Keratinocyte (primary cell): ENCODE measurements at regions not wholly inside any gene's neighbourhood (a gene's known extent, or its start where the extent isn't known, plus 50 kb on each side); places are given as distances from the start of the nearest gene placed in this dataset.

Experiments used
- EZH2 ChIP-seq: IDR thresholded peaks from one replicate; pipeline ENCODE4 v1.6.1; 2012; ENCODE audit warnings: inconsistent platforms, mild to moderate bottlenecking, low read length, moderate library complexity
- TF ChIP-seq, protein P1 (sequence below), 3 experiments: IDR thresholded peaks in 1 of 3; conservative IDR thresholded peaks in 1 of 3; optimal IDR thresholded peaks in 1 of 3; 2 replicates in 2 of 3; 3 replicates in 1 of 3; pipeline versions ENCODE3 to v1.5.1; 2011; ENCODE audit warnings: low read length in 3 of 3, mild to moderate bottlenecking in 3 of 3, moderate library complexity in 2 of 3, control low read depth in 1 of 3, inconsistent platforms in 1 of 3; ENCODE audit not compliant: insufficient read depth in 2 of 3; ENCODE audit errors: extremely low read depth in 1 of 3

GRCh38 chr11:80136991-80137390, 696.2 kb upstream of the TENM4 start:
- TF ChIP-seq, protein P1, sequence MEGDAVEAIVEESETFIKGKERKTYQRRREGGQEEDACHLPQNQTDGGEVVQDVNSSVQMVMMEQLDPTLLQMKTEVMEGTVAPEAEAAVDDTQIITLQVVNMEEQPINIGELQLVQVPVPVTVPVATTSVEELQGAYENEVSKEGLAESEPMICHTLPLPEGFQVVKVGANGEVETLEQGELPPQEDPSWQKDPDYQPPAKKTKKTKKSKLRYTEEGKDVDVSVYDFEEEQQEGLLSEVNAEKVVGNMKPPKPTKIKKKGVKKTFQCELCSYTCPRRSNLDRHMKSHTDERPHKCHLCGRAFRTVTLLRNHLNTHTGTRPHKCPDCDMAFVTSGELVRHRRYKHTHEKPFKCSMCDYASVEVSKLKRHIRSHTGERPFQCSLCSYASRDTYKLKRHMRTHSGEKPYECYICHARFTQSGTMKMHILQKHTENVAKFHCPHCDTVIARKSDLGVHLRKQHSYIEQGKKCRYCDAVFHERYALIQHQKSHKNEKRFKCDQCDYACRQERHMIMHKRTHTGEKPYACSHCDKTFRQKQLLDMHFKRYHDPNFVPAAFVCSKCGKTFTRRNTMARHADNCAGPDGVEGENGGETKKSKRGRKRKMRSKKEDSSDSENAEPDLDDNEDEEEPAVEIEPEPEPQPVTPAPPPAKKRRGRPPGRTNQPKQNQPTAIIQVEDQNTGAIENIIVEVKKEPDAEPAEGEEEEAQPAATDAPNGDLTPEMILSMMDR (optimal IDR thresholded peaks at IDR 0.05 in 1 of 3, IDR thresholded peaks at IDR 0.05 in 1 of 3, conservative IDR thresholded peaks at IDR 0.05 in 1 of 3; ENCODE audit: extremely low read depth in 1 of 3, insufficient read depth in 2 of 3, low read length in 3 of 3) = peak in 1 of 3 experiments; percentile 35
- no peak for TF ChIP-seq EZH2
